HepG2 (cell line): ENCODE measurements at regions not wholly inside any gene's neighbourhood (a gene's known extent, or its start where the extent isn't known, plus 50 kb on each side); places are given as distances from the start of the nearest gene placed in this dataset.
A peak's percentile ranks its signal among the peaks of the same experiment; 100 is the strongest.

Source experiments
- CREM ChIP-seq, 2 experiments: sonication (generic) in 1 of 2; formaldehyde crosslinking in 1 of 2; IDR thresholded peaks; 2 replicates each; pipeline versions ENCODE4 v1.4.0 to v1.6.1; 2016 to 2020; ENCODE audit warnings: antibody characterized with exemption in 1 of 2, mild to moderate bottlenecking in 1 of 2, missing genetic modification reagents in 1 of 2
- FOSL2 ChIP-seq: sonication (generic); formaldehyde crosslinking; IDR thresholded peaks from 2 replicates; pipeline ENCODE4 v1.4.0; 2020; ENCODE audit warnings: missing genetic modification reagents
- HHEX ChIP-seq: IDR thresholded peaks from 2 replicates; pipeline ENCODE4 v1.6.1; 2016; ENCODE audit warnings: control low read depth
- HNF4A ChIP-seq: sonication (generic); formaldehyde crosslinking; IDR thresholded peaks from 2 replicates; pipeline ENCODE4 v1.4.0; 2020; ENCODE audit warnings: missing genetic modification reagents
- HOXA7 ChIP-seq: sonication (generic); formaldehyde crosslinking; IDR thresholded peaks from 2 replicates; pipeline ENCODE4 v1.8.1; 2022; ENCODE audit warnings: mild to moderate bottlenecking, missing genetic modification reagents, moderate library complexity
- LCORL ChIP-seq, 2 experiments: fragments of 450-650 bp in 1 of 2; sonication (generic) in 1 of 2; formaldehyde crosslinking in 1 of 2; IDR thresholded peaks; 2 replicates each; pipeline versions ENCODE4 v1.5.0 to v1.6.1; 2017 to 2020; ENCODE audit warnings: antibody characterized with exemption in 1 of 2, missing genetic modification reagents in 1 of 2
- NR1H2 ChIP-seq: sonication (generic); formaldehyde crosslinking; IDR thresholded peaks from 2 replicates; pipeline ENCODE4 v1.8.1; 2022; ENCODE audit warnings: low read depth, missing genetic modification reagents, borderline replicate concordance
- PATZ1 ChIP-seq: sonication (generic); formaldehyde crosslinking; IDR thresholded peaks from 2 replicates; pipeline ENCODE4 v1.4.0; 2020; ENCODE audit warnings: missing genetic modification reagents
- PHF21A ChIP-seq: sonication (generic); formaldehyde crosslinking; IDR thresholded peaks from 2 replicates; pipeline ENCODE4 v1.5.0; 2020; ENCODE audit warnings: mild to moderate bottlenecking, missing genetic modification reagents
- RARA ChIP-seq: IDR thresholded peaks from 2 replicates; pipeline ENCODE4 v1.6.1; 2016; ENCODE audit warnings: missing genetic modification reagents, missing compliant biosample characterization
- REL ChIP-seq: sonication (generic); formaldehyde crosslinking; conservative IDR thresholded peaks from 2 replicates; pipeline ENCODE4 v1.8.0; 2022; ENCODE audit warnings: mild to moderate bottlenecking, missing genetic modification reagents, moderate library complexity
- SRY ChIP-seq: sonication (generic); formaldehyde crosslinking; IDR thresholded peaks from 2 replicates; pipeline ENCODE4 v1.8.0; 2022; ENCODE audit warnings: mild to moderate bottlenecking, missing genetic modification reagents
- THRA ChIP-seq: sonication (generic); formaldehyde crosslinking; IDR thresholded peaks from 2 replicates; pipeline ENCODE4 v1.4.0; 2020; ENCODE audit warnings: missing genetic modification reagents, borderline replicate concordance
- ZBTB33 ChIP-seq: sonication (generic); formaldehyde crosslinking; IDR thresholded peaks from 2 replicates; pipeline ENCODE4 v1.4.0; 2020; ENCODE audit warnings: missing genetic modification reagents
- ZNF446 ChIP-seq: sonication (generic); formaldehyde crosslinking; IDR thresholded peaks from 2 replicates; pipeline ENCODE4 v1.5.0; 2020; ENCODE audit warnings: mild to moderate bottlenecking, missing genetic modification reagents
- ZNF562 ChIP-seq: sonication (generic); formaldehyde crosslinking; IDR thresholded peaks from 2 replicates; pipeline ENCODE4 v1.8.0; 2022; ENCODE audit warnings: missing genetic modification reagents, borderline replicate concordance
- ZNF770 ChIP-seq: sonication (generic); formaldehyde crosslinking; IDR thresholded peaks from 2 replicates; pipeline ENCODE4 v1.5.0; 2020; ENCODE audit warnings: mild to moderate bottlenecking, missing genetic modification reagents
- ZNF775 ChIP-seq: sonication (generic); formaldehyde crosslinking; IDR thresholded peaks from 2 replicates; pipeline ENCODE4 v1.4.0; 2020; ENCODE audit warnings: missing genetic modification reagents, mild to moderate bottlenecking, moderate library complexity, borderline replicate concordance
- TF ChIP-seq, protein P1 (sequence below): sonication (generic); formaldehyde crosslinking; IDR thresholded peaks from 2 replicates; pipeline ENCODE4 v1.4.0; 2020; ENCODE audit warnings: missing genetic modification reagents

DNA sequence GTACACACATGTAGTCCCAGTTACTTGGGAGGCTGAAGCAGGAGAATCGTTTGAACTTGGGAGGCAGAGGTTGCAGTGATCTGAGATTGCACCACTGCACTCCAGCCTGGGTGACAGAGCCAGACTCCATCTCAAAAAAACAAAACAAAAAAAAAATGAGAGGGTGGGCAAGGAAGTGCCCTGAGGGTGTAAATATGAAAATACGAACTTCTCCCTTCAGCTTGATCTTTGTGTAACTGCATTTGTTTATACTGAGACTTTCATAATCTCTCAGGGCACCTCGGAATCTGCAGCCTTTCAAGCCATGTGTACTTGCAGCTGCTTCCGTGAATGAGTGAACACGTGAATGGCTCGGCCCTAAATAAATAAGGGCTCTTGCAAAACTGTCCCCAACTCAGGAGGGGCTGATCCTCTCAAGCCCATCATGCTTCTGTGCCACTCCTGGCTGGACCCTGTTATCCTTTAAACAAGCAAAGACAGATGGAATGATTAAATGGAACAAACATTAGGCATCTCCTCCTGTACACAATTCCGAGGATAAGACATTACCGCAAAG is 96.8 kb downstream of the BOD1L2 start (continued):
- TF ChIP-seq ZNF775 (CRISPR knock-in tag) (no peak), THRA (CRISPR knock-in tag) (no peak), LCORL (IDR thresholded peaks at IDR 0.05) (no peak), LCORL (CRISPR knock-in tag; IDR thresholded peaks at IDR 0.05) (peak; percentile 45; the same call in 1 of the 2 replicates), SRY (CRISPR knock-in tag) (no peak), HNF4A (CRISPR knock-in tag) (peak; percentile 61), ZNF770 (CRISPR knock-in tag) (0 out of 2 replicates have a peak, but pooled peaks have one; percentile 19), NR1H2 (CRISPR knock-in tag) (no peak), HHEX (CRISPR knock-in tag) (0 out of 2 replicates have a peak, but pooled peaks have one; percentile 53), PHF21A (0 out of 2 replicates have a peak, but pooled peaks have one; percentile 30), ZNF562 (no peak), HOXA7 (CRISPR knock-in tag) (no peak), PATZ1 (peak; percentile 67; the same call in 1 of the 2 replicates), CREM (IDR thresholded peaks at IDR 0.05) (peak; percentile 32; the same call in 1 of the 2 replicates), CREM (CRISPR knock-in tag; IDR thresholded peaks at IDR 0.05) (no peak), RARA (CRISPR knock-in tag) (peak; percentile 42; the same call in 1 of the 2 replicates), FOSL2 (0 out of 2 replicates have a peak, but pooled peaks have one; percentile 48), REL (CRISPR knock-in tag) (no peak), ZNF446 (CRISPR knock-in tag) (no peak), ZBTB33 (CRISPR knock-in tag) (0 out of 2 replicates have a peak, but pooled peaks have one; percentile 16)
- TF ChIP-seq, protein P1, sequence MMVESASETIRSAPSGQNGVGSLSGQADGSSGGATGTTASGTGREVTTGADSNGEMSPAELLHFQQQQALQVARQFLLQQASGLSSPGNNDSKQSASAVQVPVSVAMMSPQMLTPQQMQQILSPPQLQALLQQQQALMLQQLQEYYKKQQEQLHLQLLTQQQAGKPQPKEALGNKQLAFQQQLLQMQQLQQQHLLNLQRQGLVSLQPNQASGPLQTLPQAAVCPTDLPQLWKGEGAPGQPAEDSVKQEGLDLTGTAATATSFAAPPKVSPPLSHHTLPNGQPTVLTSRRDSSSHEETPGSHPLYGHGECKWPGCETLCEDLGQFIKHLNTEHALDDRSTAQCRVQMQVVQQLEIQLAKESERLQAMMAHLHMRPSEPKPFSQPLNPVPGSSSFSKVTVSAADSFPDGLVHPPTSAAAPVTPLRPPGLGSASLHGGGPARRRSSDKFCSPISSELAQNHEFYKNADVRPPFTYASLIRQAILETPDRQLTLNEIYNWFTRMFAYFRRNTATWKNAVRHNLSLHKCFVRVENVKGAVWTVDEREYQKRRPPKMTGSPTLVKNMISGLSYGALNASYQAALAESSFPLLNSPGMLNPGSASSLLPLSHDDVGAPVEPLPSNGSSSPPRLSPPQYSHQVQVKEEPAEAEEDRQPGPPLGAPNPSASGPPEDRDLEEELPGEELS = peak; percentile 63; the same call in 1 of the 2 replicates
